Endothelial cell of umbilical vein (primary cell): ENCODE measurements at regions not wholly inside any gene's neighbourhood (a gene's known extent, or its start where the extent isn't known, plus 50 kb on each side); places are given as distances from the start of the nearest gene placed in this dataset.

Source experiments
- BruUV-seq: library from RNA; stranded (reverse); fragments of 400-500 nt; replicated peaks from 2 replicates; lab custom pipeline; 2021; lab: Mats Ljungman, UMichigan
- CTCF ChIA-PET: fragments of 300-600, 350-600 bp; sonication (Branson Sonifier 250); formaldehyde crosslinking; loops from one replicate; lab custom pipeline; 2021; ENCODE audit warnings: antibody characterized with exemption, inconsistent platforms; lab: Charles Lee
- POLR2A ChIA-PET: fragments of 300-600, 350-600 bp; sonication (Branson Sonifier 250); formaldehyde crosslinking; loops from one replicate; lab custom pipeline; 2021; ENCODE audit warnings: antibody characterized with exemption, inconsistent platforms; lab: Charles Lee
- DNase-seq: peaks from one replicate; pipeline ENCODE4 v3.0.0-alpha.2; 2011; ENCODE audit warnings: low read depth, low spot score
- FAIRE-seq: peaks from 2 replicates; lab custom pipeline; 2011; peaks lifted over from hg19 to GRCh38; lab: Jason Lieb, UNC
- H2AFZ ChIP-seq: 2 replicates; pipeline ENCODE4 v1.6.0; 2012; ENCODE audit warnings: low read depth, low read length, control low read depth, inconsistent platforms
- H3K27ac ChIP-seq: 2 replicates; pipeline ENCODE4 v1.5.1; 2011; ENCODE audit warnings: low read depth, mild to moderate bottlenecking, control low read depth, low read length, moderate library complexity; ENCODE audit not compliant: insufficient read depth
- H3K27me3 ChIP-seq, 2 experiments: 2 replicates each; pipeline versions ENCODE4 v1.6.0 to v1.6.1; 2011; ENCODE audit warnings: low read length in 2 of 2, mixed read lengths in 1 of 2; ENCODE audit not compliant: control insufficient read depth in 2 of 2, insufficient read depth in 2 of 2
- H3K36me3 ChIP-seq, 2 experiments: 2 replicates in 1 of 2; 3 replicates in 1 of 2; pipeline ENCODE4 v1.5.1; 2011; ENCODE audit warnings: low read length in 2 of 2, mild to moderate bottlenecking in 1 of 2, moderate library complexity in 1 of 2; ENCODE audit not compliant: control insufficient read depth in 2 of 2, insufficient read depth in 2 of 2; ENCODE audit errors: extremely low read depth in 1 of 2
- H3K4me1 ChIP-seq: 3 replicates; pipeline ENCODE4 v1.5.1; 2011; ENCODE audit warnings: mild to moderate bottlenecking, low read length; ENCODE audit not compliant: control insufficient read depth, insufficient read depth; ENCODE audit errors: extremely low read depth
- H3K4me2 ChIP-seq: 2 replicates; pipeline ENCODE4 v1.6.1; 2011; ENCODE audit warnings: low read length, control low read depth, mixed read lengths; ENCODE audit not compliant: insufficient read depth
- H3K4me3 ChIP-seq, 3 experiments: fragments of 200-600 bp in 1 of 3; sonication (generic), shearing (Covaris generic) in 1 of 3; replicated peaks in 1 of 3; 2 replicates each; pipeline ENCODE4 v1.5.1; 2011 to 2016; ENCODE audit warnings: control low read depth in 3 of 3, low read length in 3 of 3, mild to moderate bottlenecking in 2 of 3, inconsistent platforms in 1 of 3, low read depth in 1 of 3, moderate library complexity in 1 of 3; ENCODE audit not compliant: insufficient read depth in 1 of 3
- H3K79me2 ChIP-seq: 2 replicates; pipeline ENCODE4 v1.6.0; 2012; ENCODE audit warnings: low read length, inconsistent platforms; ENCODE audit not compliant: control insufficient read depth, insufficient read depth
- H3K9ac ChIP-seq: replicated peaks from 2 replicates; pipeline ENCODE3; 2011; ENCODE audit warnings: low read length, control low read depth; ENCODE audit not compliant: insufficient read depth; ENCODE audit errors: extremely low read depth
- H3K9me1 ChIP-seq: replicated peaks from 3 replicates; pipeline ENCODE4 v1.6.0; 2011; ENCODE audit warnings: mild to moderate bottlenecking, low read length; ENCODE audit not compliant: control insufficient read depth, insufficient read depth; ENCODE audit errors: extremely low read depth
- H3K9me3 ChIP-seq: replicated peaks from 2 replicates; pipeline ENCODE4 v1.5.1; 2012; ENCODE audit warnings: low read length, inconsistent platforms; ENCODE audit not compliant: control insufficient read depth, insufficient read depth
- H4K20me1 ChIP-seq: replicated peaks from 2 replicates; pipeline ENCODE3; 2011; ENCODE audit warnings: mild to moderate bottlenecking, low read length; ENCODE audit not compliant: control insufficient read depth, insufficient read depth; ENCODE audit errors: extremely low read depth
- CTCF ChIP-seq, 2 donors: IDR thresholded peaks; 1 replicate in 1 of 2; 2 replicates in 1 of 2; pipeline ENCODE4 v1.5.1; 2011; ENCODE audit warnings: low read length in 2 of 2, mild to moderate bottlenecking in 2 of 2, moderate library complexity in 2 of 2, control low read depth in 1 of 2, inconsistent platforms in 1 of 2, low read depth in 1 of 2; ENCODE audit not compliant: insufficient read depth in 1 of 2; ENCODE audit errors: extremely low read depth in 1 of 2
- EZH2 ChIP-seq: IDR thresholded peaks from 2 replicates; pipeline ENCODE4 v1.6.1; 2012; ENCODE audit warnings: borderline replicate concordance, low read depth, mild to moderate bottlenecking, moderate library complexity, low read length, inconsistent platforms; ENCODE audit not compliant: severe bottlenecking
- FOS ChIP-seq: IDR thresholded peaks from 2 replicates; pipeline ENCODE4 v1.6.1; 2011; ENCODE audit warnings: mild to moderate bottlenecking, low read length, moderate library complexity, borderline replicate concordance; ENCODE audit not compliant: insufficient read depth
- GATA2 ChIP-seq: IDR thresholded peaks from 2 replicates; pipeline ENCODE4 v1.7.0; 2011; ENCODE audit warnings: low read depth, mild to moderate bottlenecking, moderate library complexity, mixed read lengths, low read length; ENCODE audit not compliant: insufficient read length, insufficient read depth
- JUN ChIP-seq: IDR thresholded peaks from 2 replicates; pipeline ENCODE4 v1.6.1; 2011; ENCODE audit warnings: borderline replicate concordance, low read depth; ENCODE audit not compliant: insufficient read length, insufficient read depth
- MAX ChIP-seq: IDR thresholded peaks from 2 replicates; pipeline ENCODE4 v1.6.1; 2011; ENCODE audit not compliant: insufficient read depth, insufficient read length
- MYC ChIP-seq: IDR thresholded peaks from one replicate; pipeline ENCODE4 v1.6.1; 2011; ENCODE audit warnings: mild to moderate bottlenecking, low read depth, low read length
- POLR2A ChIP-seq: IDR thresholded peaks from 2 replicates; pipeline ENCODE4 v1.6.1; 2012; ENCODE audit warnings: low read depth, mild to moderate bottlenecking, control low read depth, low read length
- POLR2AphosphoS5 ChIP-seq: IDR thresholded peaks from 2 replicates; pipeline ENCODE4 v1.6.1; 2012; ENCODE audit warnings: low read depth, mild to moderate bottlenecking, control low read depth, low read length, moderate library complexity; ENCODE audit not compliant: insufficient read depth
- dilution Hi-C: fragments of 300-500 bp; cut with MboI; formaldehyde crosslinking; loops from one replicate; pipeline ENCODE4 v1.15.0; 2019; ENCODE audit warnings: low sequenced_read_pairs; ENCODE audit not compliant: extremely low pct_ligation_motif_present
- intact Hi-C: fragments of 100-400 bp; cut with micrococcal nuclease; formaldehyde crosslinking; loops from one replicate; pipeline ENCODE4 v1.10.0; 2022

- H3K9ac ChIP-seq: no peak overlapping the region
- DNase-seq: no peak
- ChIA-PET CTCF (no interaction called here), POLR2A (no interaction called here)
- dilution Hi-C loops (no loop called here), intact Hi-C loops (no loop called here)
- no peaks in the 10 kb centered on the region for H3K9me1 ChIP-seq
- peaks cover 2% of the 10 kb centered on the region for H3K9me3 ChIP-seq
- H3K79me2 ChIP-seq: no peaks in the 10 kb centered on the region
- FAIRE-seq: no peak
- H3K4me2 ChIP-seq: no peak overlapping the region
- no peaks in the 10 kb centered on the region for H3K36me3 ChIP-seq
- no peak overlapping the region for H3K27ac ChIP-seq
- H3K4me3 ChIP-seq: no peak overlapping the region
- H3K27me3 ChIP-seq: no peaks in the 10 kb centered on the region
- H3K4me1 ChIP-seq: no peaks in the 10 kb centered on the region
- no peak for TF ChIP-seq GATA2
- no peak for TF ChIP-seq CTCF (IDR thresholded peaks at IDR 0.05; ENCODE audit: extremely low read depth in 1 of 2, insufficient read depth in 1 of 2, low read depth in 1 of 2, low read length in 2 of 2)
- TF ChIP-seq POLR2AphosphoS5: no peak
- no peak for TF ChIP-seq FOS
- TF ChIP-seq MAX: no peak
- no peak for TF ChIP-seq EZH2
- no peak for TF ChIP-seq MYC
- no peak for TF ChIP-seq JUN
- no peak for TF ChIP-seq POLR2A
- BruUV-seq: no TSS peak
- no peaks in the 10 kb centered on the region for H4K20me1 ChIP-seq
- no peak overlapping the region for H2AFZ ChIP-seq
Observed at GRCh38 chr2:34529965-34530364, 930.9 kb upstream of the FAM98A start.
